Smooth muscle cell (in vitro differentiated cells): ENCODE measurements at regions not wholly inside any gene's neighbourhood (a gene's known extent, or its start where the extent isn't known, plus 50 kb on each side); places are given as distances from the start of the nearest gene placed in this dataset.

Source experiments
- DNase-seq: peaks from one replicate; lab custom pipeline; 2025; ENCODE audit not compliant: unreplicated experiment; lab: John Stamatoyannopoulos, UW
- H2AFZ ChIP-seq: fragments of 200-600 bp; sonication (generic); 2 replicates; pipeline ENCODE4 v1.6.0; 2016; ENCODE audit warnings: antibody characterized with exemption, low read depth, mild to moderate bottlenecking
- H3F3A ChIP-seq: fragments of 200-600 bp; sonication (generic); 2 replicates; pipeline ENCODE4 v1.6.0; 2017; ENCODE audit warnings: antibody characterized with exemption, low read depth
- H3K27ac ChIP-seq: fragments of 200-600 bp; sonication (generic); 2 replicates; pipeline ENCODE4 v1.5.1; 2016; ENCODE audit warnings: low read depth, mild to moderate bottlenecking
- H3K27me3 ChIP-seq: fragments of 200-600 bp; sonication (generic); 2 replicates; pipeline ENCODE4 v1.6.1; 2016; ENCODE audit warnings: low read depth, mild to moderate bottlenecking
- H3K36me3 ChIP-seq: fragments of 200-600 bp; sonication (generic); 2 replicates; pipeline ENCODE4 v1.5.1; 2016; ENCODE audit warnings: low read depth
- H3K4me1 ChIP-seq: fragments of 200-600 bp; sonication (generic); 2 replicates; pipeline ENCODE4 v1.5.1; 2016; ENCODE audit warnings: low read depth
- H3K4me2 ChIP-seq: fragments of 200-600 bp; sonication (generic); 2 replicates; pipeline ENCODE4 v1.6.0; 2016; ENCODE audit warnings: mild to moderate bottlenecking
- H3K4me3 ChIP-seq: fragments of 200-600 bp; sonication (generic); 2 replicates; pipeline ENCODE4 v1.5.1; 2016; ENCODE audit warnings: mild to moderate bottlenecking
- H3K79me2 ChIP-seq: fragments of 200-600 bp; sonication (generic); 2 replicates; pipeline ENCODE4 v1.6.0; 2016; ENCODE audit warnings: low read depth, mild to moderate bottlenecking
- H3K9ac ChIP-seq: fragments of 200-600 bp; sonication (generic); 2 replicates; pipeline ENCODE4 v1.6.0; 2016; ENCODE audit warnings: low read depth
- H3K9me3 ChIP-seq: fragments of 200-600 bp; sonication (generic); replicated peaks from 2 replicates; pipeline ENCODE4 v1.5.1; 2016; ENCODE audit warnings: low read depth
- H4K20me1 ChIP-seq: fragments of 200-600 bp; sonication (generic); 2 replicates; pipeline ENCODE4 v1.6.0; 2016; ENCODE audit warnings: low read depth
- CTCF ChIP-seq: fragments of 200-600 bp; sonication (generic); IDR thresholded peaks from 2 replicates; pipeline ENCODE4 v1.5.1; 2017; ENCODE audit warnings: borderline replicate concordance, mild to moderate bottlenecking, antibody characterized with exemption; ENCODE audit not compliant: insufficient read depth, poor library complexity, severe bottlenecking
- WGBS: methylation state at CpG from one replicate; pipeline ENCODE4 v1.1.7; 2016; ENCODE audit warnings: low lambda C conversion rate; 5-methylcytosine and 5-hydroxymethylcytosine counted together

- TF ChIP-seq CTCF = no peak
- H4K20me1 ChIP-seq = no peaks in the 10 kb centered on the region
- H3K27me3 ChIP-seq = no peaks in the 10 kb centered on the region
- no peak for DNase-seq
- no peak overlapping the region for H3K4me2 ChIP-seq
- no peak overlapping the region for H3K27ac ChIP-seq
- H3K79me2 ChIP-seq = no peaks in the 10 kb centered on the region
- H3K4me3 ChIP-seq = no peak overlapping the region
- no peaks in the 10 kb centered on the region for H3K4me1 ChIP-seq
- H3K36me3 ChIP-seq = no peaks in the 10 kb centered on the region
- no peaks in the 10 kb centered on the region for H3F3A ChIP-seq
- H2AFZ ChIP-seq = no peak overlapping the region
- H3K9me3 ChIP-seq = peaks cover 2% of the 10 kb centered on the region
- 89% methylated on average over 4 of the region's 4 CpGs for WGBS
- H3K9ac ChIP-seq = no peak overlapping the region
Measured at GRCh38 chr5:52063186-52063585, 679.9 kb downstream of the ISL1 start.

DNA sequence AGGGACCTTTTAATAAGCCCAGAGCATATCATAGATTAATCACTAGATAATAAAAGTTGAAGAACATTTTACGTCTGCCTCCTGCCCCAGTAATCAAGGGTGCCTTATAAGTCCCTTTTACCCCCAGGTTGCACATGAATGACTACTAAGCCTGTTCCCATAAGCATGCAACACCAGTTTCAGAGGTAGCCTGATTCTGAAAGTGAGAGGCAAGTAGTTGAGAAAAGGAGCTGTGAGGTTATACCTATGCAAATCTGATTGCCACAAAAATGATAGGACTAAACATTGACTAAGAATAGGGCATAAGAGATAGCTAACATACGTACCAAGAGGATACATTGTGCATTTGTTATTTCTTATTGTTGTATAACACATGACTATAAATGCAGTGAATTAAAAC is 681.9 kb downstream of the ISL1 start:
- Histone ChIP-seq H3K4me2 (no peak overlapping the region), H3K27ac (no peak overlapping the region), H3K9me3 (peaks cover 2% of the 10 kb centered on the region), H3K9ac (no peak overlapping the region), H3K4me3 (no peak overlapping the region), H2AFZ (no peak overlapping the region), H4K20me1 (no peaks in the 10 kb centered on the region), H3K36me3 (no peaks in the 10 kb centered on the region), H3K4me1 (no peaks in the 10 kb centered on the region), H3K27me3 (no peaks in the 10 kb centered on the region), H3K79me2 (no peaks in the 10 kb centered on the region), H3F3A (no peaks in the 10 kb centered on the region)
- no peak for DNase-seq
- TF ChIP-seq CTCF = no peak
- WGBS = 87% methylated on average over 2 of the region's 2 CpGs

GRCh38 chr5:52069997-52070396 is 686.7 kb downstream of the ISL1 start:
- Histone ChIP-seq H3K4me3 (no peak overlapping the region), H4K20me1 (no peaks in the 10 kb centered on the region)
- no peak for TF ChIP-seq CTCF

GRCh38 chr5:52073993-52074689 is 690.9 kb downstream of the ISL1 start:
- no peaks in the 10 kb centered on the region for H3K27me3 ChIP-seq
- H2AFZ ChIP-seq = no peak overlapping the region
- no peak overlapping the region for H3K4me2 ChIP-seq
- no peaks in the 10 kb centered on the region for H3F3A ChIP-seq
- no peak for TF ChIP-seq CTCF
- no peaks in the 10 kb centered on the region for H4K20me1 ChIP-seq
- H3K27ac ChIP-seq = no peak overlapping the region
- H3K9me3 ChIP-seq = no peaks in the 10 kb centered on the region
- H3K36me3 ChIP-seq = no peaks in the 10 kb centered on the region
- H3K9ac ChIP-seq = no peak overlapping the region
- WGBS = 87% methylated on average over 5 of the region's 5 CpGs
- no peak overlapping the region for H3K4me3 ChIP-seq
- H3K79me2 ChIP-seq = no peaks in the 10 kb centered on the region
- peaks cover 5% of the 10 kb centered on the region for H3K4me1 ChIP-seq
- no peak for DNase-seq

More at GRCh38 chr5:52069997-52070396, 686.7 kb downstream of the ISL1 start:
- Histone ChIP-seq H3K27ac (no peak overlapping the region), H2AFZ (no peak overlapping the region), H3K9ac (no peak overlapping the region), H3K27me3 (no peaks in the 10 kb centered on the region), H3K9me3 (peaks cover 2% of the 10 kb centered on the region), H3K4me2 (no peak overlapping the region), H3F3A (no peaks in the 10 kb centered on the region), H3K36me3 (no peaks in the 10 kb centered on the region), H3K4me1 (no peaks in the 10 kb centered on the region), H3K79me2 (no peaks in the 10 kb centered on the region)
- DNase-seq = no peak
